HCT116 (cell line): ENCODE measurements at regions not wholly inside any gene's neighbourhood (a gene's known extent, or its start where the extent isn't known, plus 50 kb on each side); places are given as distances from the start of the nearest gene placed in this dataset.

ENCODE experiments used
- ATAC-seq: fragments of 200-7000 bp; cut with Tn5 transposase; 2 replicates; pipeline ENCODE4 v1.9.1; 2020; ENCODE audit warnings: mild to moderate bottlenecking, moderate library complexity
- BruUV-seq: library from RNA; stranded (reverse); fragments of 400-500 nt; replicated peaks from 2 replicates; lab custom pipeline; 2021; lab: Mats Ljungman, UMichigan
- CTCF ChIA-PET: fragments of 300-600 bp; sonication (Branson Sonifier 250); formaldehyde crosslinking; loops from one replicate; lab custom pipeline; 2021; ENCODE audit warnings: antibody characterized with exemption; lab: Charles Lee
- POLR2A ChIA-PET: fragments of 300-600, 350-600 bp; sonication (Branson Sonifier 250); formaldehyde crosslinking; loops from one replicate; lab custom pipeline; 2021; ENCODE audit warnings: antibody characterized with exemption; lab: Charles Lee
- RAD21 ChIA-PET, 2 experiments: fragments of 300-600 bp; sonication (Branson Sonifier 250); formaldehyde crosslinking; loops; one replicate each; lab custom pipeline; 2023; ENCODE audit warnings: low total read pairs in 2 of 2; ENCODE audit not compliant: uncharacterized antibody in 2 of 2, unreplicated experiment in 2 of 2, low non-redundant PET in 1 of 2; lab: Charles Lee
- DNase-seq: peaks from one replicate; pipeline ENCODE4 v3.0.0-alpha.2; 2010; ENCODE audit warnings: low read depth, low spot score
- H2AFZ ChIP-seq: fragments of 200-600 bp; shearing (Covaris generic), sonication (generic); 2 replicates; pipeline ENCODE4 v1.6.1; 2017; ENCODE audit warnings: low read depth, mixed run types, mixed read lengths, antibody characterized with exemption, low read length; ENCODE audit not compliant: poor library complexity, severe bottlenecking
- H3K27ac ChIP-seq: 2 replicates; pipeline ENCODE4 v1.5.1; 2012; ENCODE audit warnings: low read depth, low read length
- H3K27me3 ChIP-seq: fragments of 200-600 bp; sonication (generic); 2 replicates; pipeline ENCODE4 v1.6.1; 2016; ENCODE audit warnings: mixed run types, low read length, mixed read lengths; ENCODE audit not compliant: insufficient read depth
- H3K36me3 ChIP-seq, 2 experiments: fragments of 200-500 bp in 1 of 2; fragments of 200-600 bp in 1 of 2; sonication (Bioruptor generic) in 1 of 2; sonication (generic) in 1 of 2; 2 replicates each; pipeline versions ENCODE4 v1.5.1 to v1.6.1; 2014 to 2016; ENCODE audit warnings: low read length in 2 of 2, inconsistent platforms in 1 of 2, mixed read lengths in 1 of 2, mixed run types in 1 of 2; ENCODE audit not compliant: insufficient read depth in 2 of 2, control insufficient read depth in 1 of 2
- H3K4me1 ChIP-seq, 2 experiments: fragments of 200-600 bp in 1 of 2; sonication (generic) in 1 of 2; 2 replicates each; pipeline versions ENCODE4 v1.5.1 to v1.6.1; 2012 to 2017; ENCODE audit warnings: low read length in 2 of 2, inconsistent platforms in 1 of 2, mild to moderate bottlenecking in 1 of 2, mixed read lengths in 1 of 2, mixed run types in 1 of 2, moderate library complexity in 1 of 2; ENCODE audit not compliant: insufficient read depth in 2 of 2, control insufficient read depth in 1 of 2
- H3K4me2 ChIP-seq: fragments of 200-600 bp; sonication (generic); 2 replicates; pipeline ENCODE4 v1.6.1; 2017; ENCODE audit warnings: mixed run types, low read length, mixed read lengths
- H3K4me3 ChIP-seq, 2 experiments: fragments of 200-600 bp in 1 of 2; sonication (generic) in 1 of 2; replicated peaks in 1 of 2; 2 replicates each; pipeline ENCODE4 v1.5.1; 2011 to 2016; ENCODE audit warnings: low read length in 2 of 2, control low read depth in 1 of 2, low read depth in 1 of 2, mild to moderate bottlenecking in 1 of 2, mixed read lengths in 1 of 2, mixed run types in 1 of 2
- H3K79me2 ChIP-seq: fragments of 200-600 bp; sonication (generic); 2 replicates; pipeline ENCODE4 v1.6.1; 2017; ENCODE audit warnings: mild to moderate bottlenecking, mixed run types, low read length, moderate library complexity, mixed read lengths; ENCODE audit not compliant: insufficient read depth
- H3K9ac ChIP-seq: fragments of 200-600 bp; sonication (generic); 2 replicates; pipeline ENCODE4 v1.6.1; 2016; ENCODE audit warnings: low read length, mixed read lengths
- H3K9me2 ChIP-seq: fragments of 200-600 bp; sonication (generic), shearing (Covaris generic); 2 replicates; pipeline ENCODE4 v1.6.1; 2017; ENCODE audit warnings: mixed run types, mild to moderate bottlenecking, moderate library complexity; ENCODE audit not compliant: insufficient read depth
- H3K9me3 ChIP-seq, 2 experiments: fragments of 200-500 bp in 1 of 2; fragments of 200-600 bp in 1 of 2; sonication (Bioruptor generic) in 1 of 2; sonication (generic) in 1 of 2; 2 replicates each; pipeline ENCODE4 v1.6.1; 2014 to 2017; ENCODE audit warnings: low read length in 2 of 2, mixed read lengths in 2 of 2, inconsistent platforms in 1 of 2, low read depth in 1 of 2, mild to moderate bottlenecking in 1 of 2, mixed run types in 1 of 2, moderate library complexity in 1 of 2; ENCODE audit not compliant: control insufficient read depth in 1 of 2, insufficient read depth in 1 of 2
- H4K20me1 ChIP-seq: fragments of 200-600 bp; sonication (generic), shearing (Covaris generic); 2 replicates; pipeline ENCODE4 v1.6.1; 2017; ENCODE audit warnings: mixed run types, mild to moderate bottlenecking, moderate library complexity; ENCODE audit not compliant: insufficient read depth
- EZH2 ChIP-seq: fragments of 200-600 bp; sonication (generic); IDR thresholded peaks from 2 replicates; pipeline ENCODE4 v1.6.1; 2017; ENCODE audit warnings: antibody characterized with exemption, mixed run types
- JUND ChIP-seq: IDR thresholded peaks from 2 replicates; pipeline ENCODE4 v1.6.1; 2012
- POLR2A ChIP-seq: IDR thresholded peaks from 2 replicates; pipeline ENCODE4 v1.7.0; 2011; ENCODE audit warnings: borderline replicate concordance; ENCODE audit not compliant: insufficient read depth, insufficient read length; ENCODE audit errors: extremely low read depth
- POLR2AphosphoS5 ChIP-seq: IDR thresholded peaks from 2 replicates; pipeline ENCODE4 v1.6.1; 2011; ENCODE audit warnings: mild to moderate bottlenecking, low read depth, low read length, moderate library complexity
- RAD21 ChIP-seq: IDR thresholded peaks from 2 replicates; pipeline ENCODE4 v1.6.1; 2012; ENCODE audit warnings: low read depth, mild to moderate bottlenecking
- SP1 ChIP-seq: IDR thresholded peaks from 2 replicates; pipeline ENCODE4 v1.6.1; 2012; ENCODE audit warnings: low read depth
- TCF7L2 ChIP-seq: IDR thresholded peaks from 2 replicates; pipeline ENCODE4 v1.7.0; 2011; ENCODE audit warnings: borderline replicate concordance, inconsistent platforms; ENCODE audit not compliant: insufficient read depth, insufficient read length; ENCODE audit errors: extremely low read depth
- YY1 ChIP-seq: IDR thresholded peaks from 2 replicates; pipeline ENCODE4 v1.6.1; 2011; ENCODE audit warnings: low read length, low read depth, moderate library complexity, mild to moderate bottlenecking; ENCODE audit not compliant: insufficient replicate concordance; ENCODE audit errors: extremely low read depth
- intact Hi-C: fragments of 100-400 bp; cut with micrococcal nuclease; formaldehyde crosslinking; loops from 2 replicates; pipeline ENCODE4 v1.10.0; 2022
- TF ChIP-seq, protein P1 (sequence below), 3 experiments: fragments of 200-600 bp in 1 of 3; sonication (generic) in 1 of 3; IDR thresholded peaks in 2 of 3; conservative IDR thresholded peaks in 1 of 3; 2 replicates each; pipeline ENCODE4 v1.5.1; 2012 to 2017; ENCODE audit warnings: low read depth in 2 of 3, low read length in 2 of 3, antibody characterized with exemption in 1 of 3, borderline replicate concordance in 1 of 3, control low read depth in 1 of 3, mild to moderate bottlenecking in 1 of 3, mixed read lengths in 1 of 3, mixed run types in 1 of 3, moderate library complexity in 1 of 3; ENCODE audit not compliant: insufficient read depth in 1 of 3
- TF ChIP-seq, protein P2 (sequence below): IDR thresholded peaks from 2 replicates; pipeline ENCODE4 v1.6.1; 2012; ENCODE audit warnings: low read depth

DNA sequence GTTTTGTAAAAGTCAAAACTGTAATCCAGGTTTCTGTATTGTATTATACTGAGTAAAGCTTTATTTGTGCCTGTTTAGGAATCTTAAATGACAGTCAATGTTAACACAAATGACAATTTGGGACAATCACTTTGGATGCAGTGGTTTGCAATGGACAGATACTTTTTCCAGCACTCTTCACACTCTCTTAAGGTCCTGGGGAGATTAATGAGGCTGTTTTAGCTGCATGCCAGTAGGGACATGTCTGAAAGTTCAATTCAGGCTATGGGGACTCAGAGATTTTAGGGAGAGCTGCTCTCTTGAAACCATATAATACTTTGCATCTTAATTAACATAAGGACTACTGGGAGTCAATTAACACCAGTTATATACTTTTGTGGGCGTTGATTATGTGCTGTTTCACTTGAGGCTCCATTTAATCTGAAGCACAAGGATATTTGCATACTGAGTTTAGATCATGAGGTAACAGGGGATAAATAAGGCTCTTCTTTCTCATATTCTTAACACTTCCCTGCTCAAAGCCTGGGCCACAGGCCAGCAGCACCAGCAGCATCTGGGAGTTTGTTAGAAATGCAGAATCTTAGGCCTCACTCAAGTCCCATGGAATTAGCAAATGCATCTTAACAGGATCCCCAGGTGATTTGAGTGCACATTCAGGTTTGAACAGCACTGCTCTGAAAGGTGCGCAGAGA is 972.8 kb downstream of the PLOD2 start (continued):
- TF ChIP-seq, protein P1, sequence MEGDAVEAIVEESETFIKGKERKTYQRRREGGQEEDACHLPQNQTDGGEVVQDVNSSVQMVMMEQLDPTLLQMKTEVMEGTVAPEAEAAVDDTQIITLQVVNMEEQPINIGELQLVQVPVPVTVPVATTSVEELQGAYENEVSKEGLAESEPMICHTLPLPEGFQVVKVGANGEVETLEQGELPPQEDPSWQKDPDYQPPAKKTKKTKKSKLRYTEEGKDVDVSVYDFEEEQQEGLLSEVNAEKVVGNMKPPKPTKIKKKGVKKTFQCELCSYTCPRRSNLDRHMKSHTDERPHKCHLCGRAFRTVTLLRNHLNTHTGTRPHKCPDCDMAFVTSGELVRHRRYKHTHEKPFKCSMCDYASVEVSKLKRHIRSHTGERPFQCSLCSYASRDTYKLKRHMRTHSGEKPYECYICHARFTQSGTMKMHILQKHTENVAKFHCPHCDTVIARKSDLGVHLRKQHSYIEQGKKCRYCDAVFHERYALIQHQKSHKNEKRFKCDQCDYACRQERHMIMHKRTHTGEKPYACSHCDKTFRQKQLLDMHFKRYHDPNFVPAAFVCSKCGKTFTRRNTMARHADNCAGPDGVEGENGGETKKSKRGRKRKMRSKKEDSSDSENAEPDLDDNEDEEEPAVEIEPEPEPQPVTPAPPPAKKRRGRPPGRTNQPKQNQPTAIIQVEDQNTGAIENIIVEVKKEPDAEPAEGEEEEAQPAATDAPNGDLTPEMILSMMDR (IDR thresholded peaks at IDR 0.05 in 2 of 3, conservative IDR thresholded peaks at IDR 0.05 in 1 of 3; ENCODE audit: borderline replicate concordance in 1 of 3, insufficient read depth in 1 of 3, low read depth in 2 of 3, low read length in 2 of 3) = no peak
- TF ChIP-seq RAD21 = no peak

DNA sequence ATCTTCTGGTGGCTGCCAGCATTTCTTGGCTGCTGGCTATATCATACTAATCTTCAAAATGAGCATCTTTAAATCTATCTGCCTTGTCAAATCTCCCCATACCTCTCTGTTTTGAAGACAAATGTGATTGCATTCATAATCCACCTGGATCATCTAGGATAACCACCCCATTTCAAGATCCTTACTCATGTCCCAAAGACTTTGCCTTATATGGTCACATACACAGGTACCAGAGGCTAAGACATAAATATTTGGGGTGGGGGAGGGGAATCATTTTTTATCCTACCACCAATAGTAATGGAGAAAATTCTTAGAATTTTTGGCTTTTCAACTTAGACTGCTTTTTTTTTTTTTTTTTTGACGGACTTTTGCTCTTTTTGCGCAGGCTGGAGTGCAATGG is 970.8 kb downstream of the PLOD2 start:
- Histone ChIP-seq H3K9ac (no peak overlapping the region), H3K9me2 (no peaks in the 10 kb centered on the region), H3K79me2 (no peaks in the 10 kb centered on the region), H3K27me3 (no peaks in the 10 kb centered on the region), H3K36me3 (no peaks in the 10 kb centered on the region), H4K20me1 (no peaks in the 10 kb centered on the region), H3K27ac (no peak overlapping the region), H3K4me3 (no peak overlapping the region), H3K4me1 (no peaks in the 10 kb centered on the region), H2AFZ (no peak overlapping the region), H3K9me3 (no peaks in the 10 kb centered on the region), H3K4me2 (no peak overlapping the region)
- ChIA-PET RAD21 (no interaction called here), CTCF (no interaction called here), POLR2A (no interaction called here)
- BruUV-seq = no TSS peak
- intact Hi-C loops = no loop called here
- no peak for TF ChIP-seq YY1
- TF ChIP-seq SP1 = no peak
- TF ChIP-seq, protein P2, sequence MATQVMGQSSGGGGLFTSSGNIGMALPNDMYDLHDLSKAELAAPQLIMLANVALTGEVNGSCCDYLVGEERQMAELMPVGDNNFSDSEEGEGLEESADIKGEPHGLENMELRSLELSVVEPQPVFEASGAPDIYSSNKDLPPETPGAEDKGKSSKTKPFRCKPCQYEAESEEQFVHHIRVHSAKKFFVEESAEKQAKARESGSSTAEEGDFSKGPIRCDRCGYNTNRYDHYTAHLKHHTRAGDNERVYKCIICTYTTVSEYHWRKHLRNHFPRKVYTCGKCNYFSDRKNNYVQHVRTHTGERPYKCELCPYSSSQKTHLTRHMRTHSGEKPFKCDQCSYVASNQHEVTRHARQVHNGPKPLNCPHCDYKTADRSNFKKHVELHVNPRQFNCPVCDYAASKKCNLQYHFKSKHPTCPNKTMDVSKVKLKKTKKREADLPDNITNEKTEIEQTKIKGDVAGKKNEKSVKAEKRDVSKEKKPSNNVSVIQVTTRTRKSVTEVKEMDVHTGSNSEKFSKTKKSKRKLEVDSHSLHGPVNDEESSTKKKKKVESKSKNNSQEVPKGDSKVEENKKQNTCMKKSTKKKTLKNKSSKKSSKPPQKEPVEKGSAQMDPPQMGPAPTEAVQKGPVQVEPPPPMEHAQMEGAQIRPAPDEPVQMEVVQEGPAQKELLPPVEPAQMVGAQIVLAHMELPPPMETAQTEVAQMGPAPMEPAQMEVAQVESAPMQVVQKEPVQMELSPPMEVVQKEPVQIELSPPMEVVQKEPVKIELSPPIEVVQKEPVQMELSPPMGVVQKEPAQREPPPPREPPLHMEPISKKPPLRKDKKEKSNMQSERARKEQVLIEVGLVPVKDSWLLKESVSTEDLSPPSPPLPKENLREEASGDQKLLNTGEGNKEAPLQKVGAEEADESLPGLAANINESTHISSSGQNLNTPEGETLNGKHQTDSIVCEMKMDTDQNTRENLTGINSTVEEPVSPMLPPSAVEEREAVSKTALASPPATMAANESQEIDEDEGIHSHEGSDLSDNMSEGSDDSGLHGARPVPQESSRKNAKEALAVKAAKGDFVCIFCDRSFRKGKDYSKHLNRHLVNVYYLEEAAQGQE = no peak
- TF ChIP-seq POLR2A = no peak
- TF ChIP-seq JUND = no peak
- TF ChIP-seq RAD21 = no peak
- TF ChIP-seq EZH2 = no peak
- no peak for TF ChIP-seq POLR2AphosphoS5
- TF ChIP-seq TCF7L2 = no peak
- DNase-seq (no peak), ATAC-seq (no peak)
